OCI-LY3 (cell line): ENCODE measurements at regions not wholly inside any gene's neighbourhood (a gene's known extent, or its start where the extent isn't known, plus 50 kb on each side); places are given as distances from the start of the nearest gene placed in this dataset.

Experiments used
- H2AFZ ChIP-seq: fragments of 200-600, 300-600 bp; shearing (Covaris generic); 2 replicates; pipeline ENCODE4 v1.6.0; 2014; ENCODE audit warnings: antibody characterized with exemption, low read depth, low read length
- H3K27ac ChIP-seq: fragments of 200-600, 300-600 bp; sonication (generic); 2 replicates; pipeline ENCODE4 v1.5.1; 2014; ENCODE audit warnings: mild to moderate bottlenecking, low read length, moderate library complexity, mixed read lengths
- H3K27me3 ChIP-seq: fragments of 200-600, 300-600 bp; sonication (generic); 2 replicates; pipeline ENCODE4 v1.6.1; 2014; ENCODE audit warnings: low read depth, low read length, mixed read lengths
- H3K36me3 ChIP-seq: fragments of 200-600, 300-600 bp; sonication (generic); replicated peaks from 2 replicates; pipeline ENCODE3; 2014; ENCODE audit warnings: low read depth, low read length, mixed read lengths
- H3K4me1 ChIP-seq: fragments of 300-600, 200-600 bp; sonication (generic); 2 replicates; pipeline ENCODE4 v1.6.1; 2014; ENCODE audit warnings: low read length, mixed read lengths
- H3K4me2 ChIP-seq: fragments of 200-600, 300-600 bp; sonication (generic); 2 replicates; pipeline ENCODE4 v1.6.1; 2014; ENCODE audit warnings: low read length, mixed read lengths
- H3K4me3 ChIP-seq: fragments of 300-600, 200-600 bp; sonication (generic); 2 replicates; pipeline ENCODE4 v1.5.1; 2014; ENCODE audit warnings: antibody characterized with exemption, mild to moderate bottlenecking, low read length, moderate library complexity
- H3K79me2 ChIP-seq: fragments of 300-600, 200-600 bp; shearing (Covaris generic); 2 replicates; pipeline ENCODE4 v1.6.1; 2014; ENCODE audit warnings: mild to moderate bottlenecking, low read length, mixed read lengths
- H3K9ac ChIP-seq: fragments of 300-600, 200-600 bp; shearing (Covaris generic); 2 replicates; pipeline ENCODE4 v1.6.0; 2014; ENCODE audit warnings: mild to moderate bottlenecking, low read length, moderate library complexity
- H3K9me3 ChIP-seq: fragments of 200-600, 300-600 bp; shearing (Covaris generic); 2 replicates; pipeline ENCODE4 v1.6.1; 2014; ENCODE audit warnings: low read length, mixed read lengths; ENCODE audit not compliant: insufficient read depth
- H4K20me1 ChIP-seq: fragments of 200-600, 300-600 bp; sonication (generic); 2 replicates; pipeline ENCODE4 v1.6.1; 2016; ENCODE audit warnings: low read length, mixed read lengths; ENCODE audit not compliant: insufficient read depth
- CTCF ChIP-seq: fragments of 200-600, 300-600 bp; sonication (generic); IDR thresholded peaks from 2 replicates; pipeline ENCODE4 v1.5.1; 2014; ENCODE audit warnings: antibody characterized with exemption, low read length, low read depth
- EZH2phosphoT487 ChIP-seq: fragments of 200-600 bp; shearing (Covaris generic); IDR thresholded peaks from 2 replicates; pipeline ENCODE4 v1.6.1; 2018; ENCODE audit warnings: antibody characterized with exemption, mixed run types, low read depth

- H2AFZ ChIP-seq, result no peak overlapping the region
- H3K4me2 ChIP-seq, result no peak overlapping the region
- no peak overlapping the region for H3K9ac ChIP-seq
- TF ChIP-seq EZH2phosphoT487 (no peak), CTCF (no peak)
- H3K27ac ChIP-seq, result no peak overlapping the region
- no peak overlapping the region for H3K4me3 ChIP-seq
- no peaks in the 10 kb centered on the region for H3K4me1 ChIP-seq
- no peaks in the 10 kb centered on the region for H3K79me2 ChIP-seq
- no peaks in the 10 kb centered on the region for H3K36me3 ChIP-seq
- no peaks in the 10 kb centered on the region for H4K20me1 ChIP-seq
- H3K9me3 ChIP-seq, result no peaks in the 10 kb centered on the region
- H3K27me3 ChIP-seq, result no peaks in the 10 kb centered on the region
Observed at GRCh38 chr22:49492308-49492707, 335.4 kb downstream of the BRD1 start.

- Histone ChIP-seq H3K9ac (no peak overlapping the region), H3K9me3 (no peaks in the 10 kb centered on the region), H3K4me2 (no peak overlapping the region), H3K36me3 (no peaks in the 10 kb centered on the region), H2AFZ (no peak overlapping the region), H4K20me1 (no peaks in the 10 kb centered on the region), H3K4me3 (no peak overlapping the region), H3K4me1 (no peaks in the 10 kb centered on the region), H3K27me3 (no peaks in the 10 kb centered on the region), H3K79me2 (no peaks in the 10 kb centered on the region), H3K27ac (no peak overlapping the region)
- TF ChIP-seq CTCF, result no peak
- no peak for TF ChIP-seq EZH2phosphoT487
Observed at GRCh38 chr22:49491726-49492125, 335.9 kb downstream of the BRD1 start.

GRCh38 chr22:49491221-49491635 lies 336.4 kb downstream of the BRD1 start:
- TF ChIP-seq CTCF, result no peak
- no peak for TF ChIP-seq EZH2phosphoT487
- H3K4me1 ChIP-seq, result no peaks in the 10 kb centered on the region
- no peak overlapping the region for H3K9ac ChIP-seq
- no peak overlapping the region for H3K4me2 ChIP-seq
- no peak overlapping the region for H3K27ac ChIP-seq
- H3K79me2 ChIP-seq, result no peaks in the 10 kb centered on the region
- no peaks in the 10 kb centered on the region for H4K20me1 ChIP-seq
- H3K9me3 ChIP-seq, result no peaks in the 10 kb centered on the region
- no peak overlapping the region for H2AFZ ChIP-seq
- H3K4me3 ChIP-seq, result no peak overlapping the region
- no peaks in the 10 kb centered on the region for H3K36me3 ChIP-seq
- no peaks in the 10 kb centered on the region for H3K27me3 ChIP-seq

- H3K9ac ChIP-seq, result no peak overlapping the region
- H4K20me1 ChIP-seq, result no peaks in the 10 kb centered on the region
- no peaks in the 10 kb centered on the region for H3K9me3 ChIP-seq
- no peak overlapping the region for H3K27ac ChIP-seq
- H2AFZ ChIP-seq, result no peak overlapping the region
- no peaks in the 10 kb centered on the region for H3K36me3 ChIP-seq
- no peaks in the 10 kb centered on the region for H3K79me2 ChIP-seq
- H3K4me3 ChIP-seq, result no peak overlapping the region
- TF ChIP-seq EZH2phosphoT487 (no peak), CTCF (no peak)
- H3K4me2 ChIP-seq, result no peak overlapping the region
- H3K27me3 ChIP-seq, result no peaks in the 10 kb centered on the region
- H3K4me1 ChIP-seq, result no peaks in the 10 kb centered on the region
Observed at GRCh38 chr22:49490692-49491091, 337.0 kb downstream of the BRD1 start.
